ENCODE measurements at regions not wholly inside any gene's neighbourhood (a gene's known extent, or its start where the extent isn't known, plus 50 kb on each side); places are given as distances from the start of the nearest gene placed in this dataset.

- no peak for TF ChIP-seq ZNF462 (CRISPR knock-in tag; IDR thresholded peaks at IDR 0.05)
- TF ChIP-seq ZNF331 (CRISPR knock-in tag; IDR thresholded peaks at IDR 0.05; ENCODE audit: low read depth), result no peak
- no peak for TF ChIP-seq JUNB (IDR thresholded peaks at IDR 0.05; ENCODE audit: unreplicated experiment)
- TF ChIP-seq ZNF114 (CRISPR knock-in tag; IDR thresholded peaks at IDR 0.05), result no peak
Observed at GRCh38 chrX:118261151-118261550, 84.8 kb upstream of the WDR44 start (continued).

- no peak overlapping the region for H3K4me3 ChIP-seq
- no peak for DNase-seq (ENCODE audit: low spot score)
- H3K36me3 ChIP-seq (ENCODE audit: insufficient read depth), result no peaks in the 10 kb centered on the region
- H3K4me3 Mint-ChIP-seq, result no peak overlapping the region
- H4K20me1 ChIP-seq (replicated peaks; ENCODE audit: insufficient read depth), result no peaks in the 10 kb centered on the region
- no peak overlapping the region for H2AFZ ChIP-seq
- no peaks in the 10 kb centered on the region for H3K79me2 ChIP-seq (replicated peaks; ENCODE audit: insufficient read depth)
- H3K9me3 Mint-ChIP-seq, result no peaks in the 10 kb centered on the region; the same call in 2 of the 3 replicates
- H3K27me3 ChIP-seq (ENCODE audit: insufficient read depth), result no peaks in the 10 kb centered on the region
- H3K27ac Mint-ChIP-seq, result no peak overlapping the region
- ATAC-seq, result no peak
- no peak overlapping the region for H3K4me2 ChIP-seq
- no peaks in the 10 kb centered on the region for H3K27me3 Mint-ChIP-seq (ENCODE audit: insufficient read depth, low read depth, poor library complexity)
- no peaks in the 10 kb centered on the region for H3K36me3 Mint-ChIP-seq (ENCODE audit: low read depth)
- no peaks in the 10 kb centered on the region for H3K4me1 Mint-ChIP-seq
- TF ChIP-seq NANOG (IDR thresholded peaks at IDR 0.05; ENCODE audit: borderline replicate concordance) (no peak), EZH2phosphoT487 (IDR thresholded peaks at IDR 0.05; ENCODE audit: unreplicated experiment) (no peak), REST (IDR thresholded peaks at IDR 0.05; ENCODE audit: unreplicated experiment) (no peak), ETS1 (IDR thresholded peaks at IDR 0.05) (no peak)
- H3K4me1 ChIP-seq (ENCODE audit: insufficient read depth), result no peaks in the 10 kb centered on the region
- no peaks in the 10 kb centered on the region for H3F3A ChIP-seq (replicated peaks; ENCODE audit: low read depth)
- H3K9me2 ChIP-seq (ENCODE audit: insufficient read depth), result no peaks in the 10 kb centered on the region
- no peak overlapping the region for H3K27ac ChIP-seq (ENCODE audit: low read depth)
Observed at GRCh38 chrX:118271775-118272174, 74.1 kb upstream of the WDR44 start.

Data from GM23338 (cell line).